Cerebellar nuclear complex (tissue), 1 donor: ENCODE measurements at regions not wholly inside any gene's neighbourhood (a gene's known extent, or its start where the extent isn't known, plus 50 kb on each side); places are given as distances from the start of the nearest gene placed in this dataset.

Experiments used
- DNase-seq, 2 experiments: peaks; one replicate each; lab custom pipeline; 2025; lab: John Stamatoyannopoulos, UW

GRCh38 chr11:106331176-106331575 lies 253.7 kb downstream of the AASDHPPT start:
- DNase-seq: no peak

- no peak for DNase-seq
Observed at GRCh38 chr11:106333678-106334077, 256.2 kb downstream of the AASDHPPT start.

- no peak for DNase-seq
Observed at GRCh38 chr11:106344394-106344793, 266.9 kb downstream of the AASDHPPT start.

GRCh38 chr11:106344966-106345365 lies 267.5 kb downstream of the AASDHPPT start:
- DNase-seq: no peak

- no peak for DNase-seq
Observed at GRCh38 chr11:106353031-106353430, 275.6 kb downstream of the AASDHPPT start.

DNA sequence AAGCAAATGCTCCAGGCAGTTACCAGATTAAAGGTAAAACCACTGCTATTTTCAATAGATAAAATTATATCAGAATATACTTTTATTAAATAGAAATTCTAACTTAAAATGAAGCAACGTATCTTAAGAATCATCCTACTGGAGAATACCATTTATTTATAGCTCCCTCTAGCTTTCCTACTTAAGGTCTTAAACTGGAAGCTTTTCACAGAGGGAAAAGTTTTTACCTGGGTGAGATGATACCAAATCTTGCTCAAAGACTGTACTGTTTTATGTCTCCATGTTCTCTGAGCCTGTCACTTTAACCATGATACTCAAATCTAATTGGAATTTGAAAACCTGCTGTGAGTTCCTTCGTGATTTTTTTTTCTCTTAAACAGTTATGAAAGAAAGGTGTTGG lies 291.8 kb downstream of the AASDHPPT start:
- DNase-seq: no peak

- no peak for DNase-seq
Observed at GRCh38 chr11:106378513-106379179, 301.2 kb downstream of the AASDHPPT start.

DNA sequence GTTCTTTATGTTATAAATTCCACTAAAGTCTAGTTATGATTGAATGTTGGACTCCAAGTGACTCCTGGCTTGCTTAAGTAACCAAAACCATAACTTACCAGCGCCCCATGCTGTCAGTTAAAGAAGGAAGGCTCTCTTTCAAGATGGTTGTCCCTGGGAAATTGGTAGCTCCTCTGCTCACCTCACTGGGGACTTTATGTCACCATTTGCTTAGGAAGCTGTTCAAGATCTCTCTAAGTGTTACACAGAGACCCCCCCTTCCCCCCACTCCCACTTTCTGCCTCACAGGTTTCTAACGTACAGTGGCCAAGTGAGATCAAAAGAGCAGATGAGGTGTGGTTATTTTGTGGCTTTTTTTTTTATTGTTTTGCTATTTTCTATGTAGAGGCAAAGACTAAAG lies 301.8 kb downstream of the AASDHPPT start:
- DNase-seq: no peak

GRCh38 chr11:106379712-106380111 lies 302.2 kb downstream of the AASDHPPT start:
- DNase-seq: no peak

GRCh38 chr11:106381895-106382294 lies 304.4 kb downstream of the AASDHPPT start:
- DNase-seq: no peak

DNA sequence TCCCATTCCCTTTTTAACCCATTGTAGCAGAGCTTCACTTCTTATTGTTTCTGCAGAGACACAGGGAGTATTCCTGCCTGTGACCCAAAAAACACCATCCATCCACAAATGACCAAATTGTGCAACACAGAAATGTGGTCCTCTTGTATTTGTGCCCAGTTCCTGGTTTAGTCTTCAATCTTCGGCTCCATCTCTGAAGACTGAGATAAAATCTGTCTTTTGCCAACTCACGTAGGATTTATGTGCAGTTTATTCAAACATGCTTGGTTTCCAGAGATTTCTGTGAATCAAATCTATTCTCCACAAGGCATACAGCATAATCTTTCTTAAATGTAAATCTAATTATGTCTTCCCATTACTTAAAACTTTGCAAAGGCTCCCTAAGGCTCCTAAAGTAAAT lies 307.0 kb downstream of the AASDHPPT start:
- DNase-seq: no peak

- DNase-seq: no peak
Observed at GRCh38 chr11:106386519-106386918, 309.1 kb downstream of the AASDHPPT start.

DNA sequence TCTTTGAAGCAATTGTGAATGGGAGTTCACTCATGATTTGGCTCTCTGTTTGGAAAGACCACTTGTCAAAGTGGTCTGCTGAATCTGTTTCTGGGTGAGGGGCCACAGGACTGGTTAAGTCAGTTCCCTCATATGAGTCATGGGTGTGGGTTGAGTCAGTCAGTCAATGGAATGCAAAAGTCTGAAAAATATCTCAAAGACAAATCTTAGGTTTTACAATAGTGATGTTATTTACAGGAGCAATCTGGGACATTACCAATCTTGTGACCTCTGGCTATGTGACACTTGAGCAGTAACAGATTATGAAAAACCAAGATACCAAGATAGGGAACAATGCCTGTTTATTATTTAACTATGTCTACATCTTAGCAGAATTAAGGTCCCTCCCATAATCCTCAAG lies 311.6 kb downstream of the AASDHPPT start:
- DNase-seq: no peak

GRCh38 chr11:106390078-106390477 lies 312.6 kb downstream of the AASDHPPT start:
- DNase-seq: no peak

- DNase-seq: no peak
Observed at GRCh38 chr11:106391771-106392420, 314.4 kb downstream of the AASDHPPT start.

DNA sequence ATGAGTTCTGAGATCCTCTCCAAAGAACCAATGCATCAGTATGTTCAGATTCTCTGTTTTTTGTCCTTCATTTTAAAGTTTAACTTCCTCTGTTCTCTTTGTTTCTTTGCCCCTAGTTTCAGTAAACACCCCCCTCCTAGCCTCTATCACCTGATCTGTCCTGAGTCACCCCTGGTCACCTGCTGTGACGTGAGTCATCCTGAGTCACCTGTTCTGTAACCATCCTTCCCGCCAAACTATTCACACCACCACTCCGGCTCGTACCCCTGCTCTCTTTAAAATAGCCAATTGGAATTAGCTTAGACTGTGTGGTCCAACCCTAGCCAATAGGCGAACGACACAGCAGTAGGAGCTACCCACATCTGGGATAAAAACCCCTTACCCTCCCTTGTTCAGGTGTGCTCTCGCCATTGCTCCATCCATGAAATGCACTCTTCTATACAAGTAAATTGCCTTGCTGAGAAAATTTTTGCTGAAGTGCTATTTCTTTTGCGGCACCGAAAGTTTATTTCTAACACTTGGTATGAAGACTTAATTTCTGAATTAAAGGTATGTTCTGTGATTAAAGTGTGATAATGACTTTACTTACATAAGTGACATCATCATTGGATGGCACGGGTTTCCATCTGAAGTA lies 318.4 kb downstream of the AASDHPPT start:
- DNase-seq: no peak

DNA sequence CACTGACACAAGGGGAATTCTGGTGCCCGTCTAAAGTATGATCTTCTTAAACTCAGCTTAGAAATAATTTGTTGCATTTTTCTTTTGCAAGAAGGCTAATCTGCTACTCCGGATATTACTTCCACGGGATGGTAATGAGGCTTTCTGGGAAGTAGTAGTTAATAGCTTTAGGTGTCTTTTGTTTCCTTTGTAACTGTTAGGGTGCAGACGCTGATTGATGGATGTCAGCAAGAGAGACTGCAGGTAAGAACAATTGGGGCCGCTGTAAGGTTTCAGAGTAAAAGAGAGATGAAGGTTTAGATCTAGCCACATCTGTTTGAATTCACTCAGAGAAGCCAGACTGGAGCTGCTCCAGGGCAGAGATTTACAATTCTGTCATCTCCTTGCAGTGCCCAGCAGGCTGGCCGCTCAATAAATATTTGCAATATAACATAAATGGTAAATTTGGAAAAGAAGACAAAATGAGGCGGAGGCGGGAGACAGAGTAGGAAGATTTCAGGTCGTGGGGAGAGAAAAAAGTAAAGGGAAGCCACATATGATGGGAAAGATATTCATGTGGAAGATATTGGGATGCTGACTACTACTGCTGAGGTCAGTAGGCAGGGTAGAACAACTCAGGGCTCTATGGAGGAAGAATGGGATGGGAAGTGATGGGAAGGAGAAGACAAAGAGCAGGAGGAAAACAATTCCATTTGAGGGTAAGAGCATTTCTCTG lies 320.5 kb downstream of the AASDHPPT start:
- DNase-seq: no peak

GRCh38 chr11:106398502-106399075 lies 321.1 kb downstream of the AASDHPPT start:
- no peak for DNase-seq

GRCh38 chr11:106399076-106399511 lies 321.6 kb downstream of the AASDHPPT start:
- DNase-seq: no peak

DNA sequence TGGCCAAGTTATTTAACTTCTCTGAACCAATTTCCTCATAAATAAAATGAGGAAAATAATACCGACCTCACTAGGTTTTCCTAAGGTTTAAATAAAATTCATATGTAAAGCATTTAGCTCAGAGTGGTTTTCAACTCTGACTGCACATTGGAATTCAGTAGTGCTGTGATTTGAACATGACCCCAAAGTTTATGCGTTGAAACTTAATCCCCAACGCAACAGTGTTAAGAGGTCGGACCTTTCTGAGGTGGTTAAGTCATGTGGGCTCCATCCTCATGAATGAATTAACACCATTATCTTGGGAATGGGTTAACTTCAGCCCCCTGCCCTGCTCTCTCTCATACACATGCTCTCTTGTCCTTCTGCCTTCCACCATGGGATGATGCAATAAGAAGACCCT lies 322.2 kb downstream of the AASDHPPT start:
- DNase-seq: no peak

GRCh38 chr11:106400949-106401570 lies 323.6 kb downstream of the AASDHPPT start:
- no peak for DNase-seq

DNA sequence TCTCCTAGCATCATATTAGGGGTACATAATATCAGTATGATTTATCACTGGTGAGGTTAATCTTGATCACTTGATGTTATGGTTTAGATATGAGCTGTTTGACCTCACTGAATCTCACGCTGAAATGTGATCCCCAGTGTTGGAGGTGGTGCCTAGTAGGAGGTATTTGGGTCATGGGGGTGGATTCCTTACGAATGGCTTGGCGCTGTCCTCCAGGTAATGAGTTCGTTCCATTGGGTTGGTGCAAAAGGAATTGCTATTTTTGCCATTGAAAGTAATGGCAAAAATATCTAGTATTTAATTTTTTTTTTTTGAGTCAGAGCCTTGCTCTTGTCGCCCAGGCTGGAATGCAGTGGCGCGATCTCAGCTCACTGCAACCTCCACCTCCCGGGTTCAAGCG lies 326.3 kb downstream of the AASDHPPT start:
- DNase-seq: no peak
